Stomach (tissue), 4 donors: ENCODE measurements at regions not wholly inside any gene's neighbourhood (a gene's known extent, or its start where the extent isn't known, plus 50 kb on each side); places are given as distances from the start of the nearest gene placed in this dataset.

ENCODE experiments used
- POLR2A ChIP-seq, 4 donors: fragments of 450-650 bp; IDR thresholded peaks; one replicate each; pipeline ENCODE4 v1.6.1; 2016; ENCODE audit warnings: antibody characterized with exemption in 4 of 4, control low read depth in 2 of 4, mild to moderate bottlenecking in 1 of 4, moderate library complexity in 1 of 4
- POLR2AphosphoS5 ChIP-seq, 3 donors: sonication (generic); formaldehyde crosslinking; IDR thresholded peaks; one replicate each; pipeline ENCODE4 v1.6.1; 2016; ENCODE audit warnings: antibody characterized with exemption in 3 of 3
- TF ChIP-seq, protein P1 (sequence below), 7 experiments: fragments of 450-650 bp in 4 of 7; fragments of 200-600 bp in 3 of 7; sonication (generic) in 3 of 7; IDR thresholded peaks; one replicate each; pipeline ENCODE4 v1.5.1; 2016 to 2019; ENCODE audit warnings: antibody characterized with exemption in 7 of 7, control low read depth in 2 of 7, mild to moderate bottlenecking in 1 of 7

DNA sequence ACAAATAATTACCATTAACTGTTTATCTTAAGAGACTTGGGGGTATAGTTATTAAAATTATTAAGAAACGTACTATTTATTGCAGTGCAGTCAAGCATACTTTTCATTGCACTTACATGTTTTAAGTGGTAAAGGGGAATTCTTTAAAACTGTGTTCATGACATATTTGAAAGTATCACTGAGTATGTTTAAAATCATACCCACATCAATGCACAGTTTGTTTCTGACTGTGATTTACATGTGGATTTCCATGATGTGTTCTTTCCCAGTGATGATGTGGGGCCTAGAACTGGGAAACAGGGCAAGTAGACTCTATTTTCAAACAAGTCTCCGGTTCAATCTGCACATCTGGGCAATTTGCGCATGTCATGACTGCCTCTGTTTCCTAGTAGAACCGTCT, 340.5 kb upstream of the OBI1 start:
- TF ChIP-seq, protein P1, sequence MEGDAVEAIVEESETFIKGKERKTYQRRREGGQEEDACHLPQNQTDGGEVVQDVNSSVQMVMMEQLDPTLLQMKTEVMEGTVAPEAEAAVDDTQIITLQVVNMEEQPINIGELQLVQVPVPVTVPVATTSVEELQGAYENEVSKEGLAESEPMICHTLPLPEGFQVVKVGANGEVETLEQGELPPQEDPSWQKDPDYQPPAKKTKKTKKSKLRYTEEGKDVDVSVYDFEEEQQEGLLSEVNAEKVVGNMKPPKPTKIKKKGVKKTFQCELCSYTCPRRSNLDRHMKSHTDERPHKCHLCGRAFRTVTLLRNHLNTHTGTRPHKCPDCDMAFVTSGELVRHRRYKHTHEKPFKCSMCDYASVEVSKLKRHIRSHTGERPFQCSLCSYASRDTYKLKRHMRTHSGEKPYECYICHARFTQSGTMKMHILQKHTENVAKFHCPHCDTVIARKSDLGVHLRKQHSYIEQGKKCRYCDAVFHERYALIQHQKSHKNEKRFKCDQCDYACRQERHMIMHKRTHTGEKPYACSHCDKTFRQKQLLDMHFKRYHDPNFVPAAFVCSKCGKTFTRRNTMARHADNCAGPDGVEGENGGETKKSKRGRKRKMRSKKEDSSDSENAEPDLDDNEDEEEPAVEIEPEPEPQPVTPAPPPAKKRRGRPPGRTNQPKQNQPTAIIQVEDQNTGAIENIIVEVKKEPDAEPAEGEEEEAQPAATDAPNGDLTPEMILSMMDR (IDR thresholded peaks at IDR 0.05) = no peak
- TF ChIP-seq POLR2AphosphoS5 (IDR thresholded peaks at IDR 0.05) (no peak), POLR2A (IDR thresholded peaks at IDR 0.05) (no peak)
